AG08395 (cell line): ENCODE measurements at regions not wholly inside any gene's neighbourhood (a gene's known extent, or its start where the extent isn't known, plus 50 kb on each side); places are given as distances from the start of the nearest gene placed in this dataset.

Source experiments
- DNase-seq: peaks from one replicate; pipeline ENCODE4 v3.0.0; 2012; ENCODE audit warnings: mixed read lengths, low spot score

GRCh38 chr16:86443508-86444147, 66.7 kb upstream of the FOXF1 start:
- DNase-seq, result no peak

- DNase-seq, result no peak
These were observed 66.1 kb upstream of the FOXF1 start for GRCh38 chr16:86444261-86444660.

GRCh38 chr16:86444661-86445060, 65.7 kb upstream of the FOXF1 start:
- DNase-seq, result no peak

- no peak for DNase-seq
These were observed 64.0 kb upstream of the FOXF1 start for GRCh38 chr16:86446279-86446678.

GRCh38 chr16:86447228-86447627, 63.1 kb upstream of the FOXF1 start:
- DNase-seq, result no peak

GRCh38 chr16:86448306-86448890, 61.9 kb upstream of the FOXF1 start:
- DNase-seq, result peak; percentile 41

- no peak for DNase-seq
These were observed 60.8 kb upstream of the FOXF1 start for GRCh38 chr16:86449446-86450095.

GRCh38 chr16:86450691-86451090, 59.6 kb upstream of the FOXF1 start:
- no peak for DNase-seq

GRCh38 chr16:86452451-86452850, 57.9 kb upstream of the FOXF1 start:
- peak; percentile 40 for DNase-seq

- DNase-seq, result peak; percentile 65
These were observed 55.2 kb upstream of the FOXF1 start for GRCh38 chr16:86455116-86455515.

- no peak for DNase-seq
These were observed 54.7 kb upstream of the FOXF1 start for GRCh38 chr16:86455640-86456039.

- peak; percentile 87 for DNase-seq
These were observed 52.7 kb upstream of the FOXF1 start for GRCh38 chr16:86457501-86458148.

- no peak for DNase-seq
These were observed 52.1 kb upstream of the FOXF1 start for GRCh38 chr16:86458149-86458777.

- DNase-seq, result no peak
These were observed 51.1 kb upstream of the FOXF1 start for GRCh38 chr16:86459266-86459665.
